WTC11 (cell line): ENCODE measurements at regions not wholly inside any gene's neighbourhood (a gene's known extent, or its start where the extent isn't known, plus 50 kb on each side); places are given as distances from the start of the nearest gene placed in this dataset.

Source experiments
- ATAC-seq: fragments of 200-7000 bp; cut with Tn5 transposase; 2 replicates; pipeline ENCODE4 v1.10.0; 2021; ENCODE audit warnings: mild to moderate bottlenecking, moderate library complexity
- CTCF ChIA-PET: fragments of 300-600 bp; sonication (Branson Sonifier 250); formaldehyde crosslinking; loops from one replicate; lab custom pipeline; 2021; ENCODE audit warnings: antibody characterized with exemption; lab: Charles Lee
- POLR2A ChIA-PET: fragments of 350-600 bp; sonication (Branson Sonifier 250); formaldehyde crosslinking; loops from one replicate; lab custom pipeline; 2021; ENCODE audit warnings: antibody characterized with exemption; lab: Charles Lee
- DNase-seq: peaks from one replicate; pipeline ENCODE4 v3.0.0; 2021; ENCODE audit warnings: low spot score
- H3K27ac Mint-ChIP-seq: 2 replicates; pipeline ENCODE4 v1.8.0; 2021; ENCODE audit warnings: mixed read lengths
- H3K27me3 Mint-ChIP-seq: 2 replicates; pipeline ENCODE4 v1.8.0; 2021; ENCODE audit warnings: low read depth, mild to moderate bottlenecking, moderate library complexity, mixed read lengths
- H3K36me3 Mint-ChIP-seq: 2 replicates; pipeline ENCODE4 v1.8.0; 2021; ENCODE audit warnings: mixed read lengths
- H3K4me1 Mint-ChIP-seq: 2 replicates; pipeline ENCODE4 v1.8.0; 2022; ENCODE audit warnings: mixed read lengths
- H3K4me3 Mint-ChIP-seq: 2 replicates; pipeline ENCODE4 v1.8.0; 2021; ENCODE audit warnings: mild to moderate bottlenecking, moderate library complexity, mixed read lengths
- H3K9me3 Mint-ChIP-seq: 2 replicates; pipeline ENCODE4 v1.8.0; 2021; ENCODE audit warnings: mixed read lengths
- CBFB ChIP-seq: sonication (generic); formaldehyde crosslinking; IDR thresholded peaks from 2 replicates; pipeline ENCODE4 v1.8.1; 2022; ENCODE audit warnings: mild to moderate bottlenecking, low read depth, missing genetic modification reagents
- CREB1 ChIP-seq: sonication (generic); formaldehyde crosslinking; IDR thresholded peaks from 2 replicates; pipeline ENCODE4 v1.8.0; 2023; ENCODE audit warnings: mild to moderate bottlenecking, missing genetic modification reagents
- CREM ChIP-seq: sonication (generic); formaldehyde crosslinking; IDR thresholded peaks from 2 replicates; pipeline ENCODE4 v1.8.1; 2022; ENCODE audit warnings: mild to moderate bottlenecking, missing genetic modification reagents, moderate library complexity
- ETV6 ChIP-seq: sonication (generic); formaldehyde crosslinking; IDR thresholded peaks from 2 replicates; pipeline ENCODE4 v1.8.1; 2022; ENCODE audit warnings: mild to moderate bottlenecking, missing genetic modification reagents
- GTF2I ChIP-seq: fragments of 250-450 bp; sonication (Bioruptor Pico); conservative IDR thresholded peaks from 2 replicates; pipeline ENCODE4 v1.4.0; 2021; ENCODE audit warnings: mild to moderate bottlenecking
- JAZF1 ChIP-seq: fragments of 250-450 bp; sonication (Bioruptor Pico); IDR thresholded peaks from 2 replicates; pipeline ENCODE4 v1.9.0; 2021; ENCODE audit warnings: moderate library complexity, mild to moderate bottlenecking, inconsistent platforms
- NFATC4 ChIP-seq: fragments of 250-450 bp; sonication (Bioruptor Pico); IDR thresholded peaks from 2 replicates; pipeline ENCODE4 v1.9.0; 2021; ENCODE audit warnings: mild to moderate bottlenecking
- NR2C2 ChIP-seq: sonication (generic); formaldehyde crosslinking; IDR thresholded peaks from 2 replicates; pipeline ENCODE4 v1.8.0; 2022; ENCODE audit warnings: mild to moderate bottlenecking, missing genetic modification reagents
- OVOL2 ChIP-seq: fragments of 250-450 bp; sonication (Bioruptor Pico); IDR thresholded peaks from 2 replicates; pipeline ENCODE4 v1.9.0; 2021; ENCODE audit warnings: mild to moderate bottlenecking, borderline replicate concordance
- RELA ChIP-seq: sonication (generic); formaldehyde crosslinking; IDR thresholded peaks from 2 replicates; pipeline ENCODE4 v1.8.1; 2022; ENCODE audit warnings: missing genetic modification reagents, mild to moderate bottlenecking, borderline replicate concordance
- RORB ChIP-seq: fragments of 250-450 bp; sonication (Bioruptor Pico); IDR thresholded peaks from 2 replicates; pipeline ENCODE4 v1.9.0; 2021; ENCODE audit warnings: mild to moderate bottlenecking
- STAT6 ChIP-seq: sonication (generic); formaldehyde crosslinking; conservative IDR thresholded peaks from 2 replicates; pipeline ENCODE4 v1.8.1; 2023; ENCODE audit warnings: mild to moderate bottlenecking, low read depth, missing genetic modification reagents, moderate library complexity
- TEAD4 ChIP-seq: sonication (generic); formaldehyde crosslinking; IDR thresholded peaks from 2 replicates; pipeline ENCODE4 v1.8.0; 2022; ENCODE audit warnings: mild to moderate bottlenecking, missing genetic modification reagents
- ZNF281 ChIP-seq: sonication (generic); formaldehyde crosslinking; IDR thresholded peaks from 2 replicates; pipeline ENCODE4 v1.8.0; 2023; ENCODE audit warnings: mild to moderate bottlenecking, missing genetic modification reagents
- TF ChIP-seq, protein P1 (sequence below): fragments of 250-450 bp; sonication (Bioruptor Pico); IDR thresholded peaks from 2 replicates; pipeline ENCODE4 v1.9.0; 2021; ENCODE audit warnings: mild to moderate bottlenecking
- TF ChIP-seq, protein P2 (sequence below): sonication (generic); formaldehyde crosslinking; IDR thresholded peaks from 2 replicates; pipeline ENCODE4 v1.8.1; 2022; ENCODE audit warnings: mild to moderate bottlenecking, moderate library complexity, missing genetic modification reagents
- TF ChIP-seq, protein P3 (sequence below): sonication (generic); formaldehyde crosslinking; IDR thresholded peaks from 2 replicates; pipeline ENCODE4 v1.8.0; 2022; ENCODE audit warnings: mild to moderate bottlenecking, missing genetic modification reagents

GRCh38 chr9:13809401-13809800 lies 504.5 kb downstream of the NFIB start:
- ChIA-PET POLR2A (no interaction called here), CTCF (no interaction called here)
- H3K27ac Mint-ChIP-seq = no peak overlapping the region
- no peak for DNase-seq
- peaks cover 4% of the 10 kb centered on the region for H3K9me3 Mint-ChIP-seq
- TF ChIP-seq NR2C2 (CRISPR knock-in tag) = no peak
- TF ChIP-seq STAT6 (CRISPR knock-in tag) = no peak
- no peak for TF ChIP-seq NFATC4 (CRISPR knock-in tag)
- TF ChIP-seq, protein P1, sequence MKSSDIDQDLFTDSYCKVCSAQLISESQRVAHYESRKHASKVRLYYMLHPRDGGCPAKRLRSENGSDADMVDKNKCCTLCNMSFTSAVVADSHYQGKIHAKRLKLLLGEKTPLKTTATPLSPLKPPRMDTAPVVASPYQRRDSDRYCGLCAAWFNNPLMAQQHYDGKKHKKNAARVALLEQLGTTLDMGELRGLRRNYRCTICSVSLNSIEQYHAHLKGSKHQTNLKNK (CRISPR knock-in tag) = no peak
- no peak for TF ChIP-seq JAZF1 (CRISPR knock-in tag)
- TF ChIP-seq RELA (CRISPR knock-in tag) = no peak
- TF ChIP-seq, protein P2, sequence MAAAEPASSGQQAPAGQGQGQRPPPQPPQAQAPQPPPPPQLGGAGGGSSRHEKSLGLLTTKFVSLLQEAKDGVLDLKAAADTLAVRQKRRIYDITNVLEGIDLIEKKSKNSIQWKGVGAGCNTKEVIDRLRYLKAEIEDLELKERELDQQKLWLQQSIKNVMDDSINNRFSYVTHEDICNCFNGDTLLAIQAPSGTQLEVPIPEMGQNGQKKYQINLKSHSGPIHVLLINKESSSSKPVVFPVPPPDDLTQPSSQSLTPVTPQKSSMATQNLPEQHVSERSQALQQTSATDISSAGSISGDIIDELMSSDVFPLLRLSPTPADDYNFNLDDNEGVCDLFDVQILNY (CRISPR knock-in tag) = no peak
- no peak for TF ChIP-seq CBFB
- no peak for TF ChIP-seq ETV6 (CRISPR knock-in tag)
- no peak overlapping the region for H3K4me3 Mint-ChIP-seq
- no peaks in the 10 kb centered on the region for H3K27me3 Mint-ChIP-seq
- H3K4me1 Mint-ChIP-seq = no peaks in the 10 kb centered on the region
- no peak for ATAC-seq
- no peaks in the 10 kb centered on the region for H3K36me3 Mint-ChIP-seq

- H3K36me3 Mint-ChIP-seq = no peaks in the 10 kb centered on the region
Observed at GRCh38 chr9:13807118-13807517, 506.8 kb downstream of the NFIB start.

GRCh38 chr9:13806714-13807113 lies 507.2 kb downstream of the NFIB start:
- no peaks in the 10 kb centered on the region for H3K36me3 Mint-ChIP-seq
- DNase-seq (no peak), ATAC-seq (no peak)
- no peaks in the 10 kb centered on the region for H3K4me1 Mint-ChIP-seq
- H3K4me3 Mint-ChIP-seq = no peak overlapping the region
- POLR2A ChIA-PET = no interaction called here
- H3K27ac Mint-ChIP-seq = no peak overlapping the region
- no peaks in the 10 kb centered on the region for H3K27me3 Mint-ChIP-seq
- TF ChIP-seq ETV6 (CRISPR knock-in tag) = no peak
- no peak for TF ChIP-seq RORB
- TF ChIP-seq CREB1 (CRISPR knock-in tag) = no peak
- TF ChIP-seq, protein P3, sequence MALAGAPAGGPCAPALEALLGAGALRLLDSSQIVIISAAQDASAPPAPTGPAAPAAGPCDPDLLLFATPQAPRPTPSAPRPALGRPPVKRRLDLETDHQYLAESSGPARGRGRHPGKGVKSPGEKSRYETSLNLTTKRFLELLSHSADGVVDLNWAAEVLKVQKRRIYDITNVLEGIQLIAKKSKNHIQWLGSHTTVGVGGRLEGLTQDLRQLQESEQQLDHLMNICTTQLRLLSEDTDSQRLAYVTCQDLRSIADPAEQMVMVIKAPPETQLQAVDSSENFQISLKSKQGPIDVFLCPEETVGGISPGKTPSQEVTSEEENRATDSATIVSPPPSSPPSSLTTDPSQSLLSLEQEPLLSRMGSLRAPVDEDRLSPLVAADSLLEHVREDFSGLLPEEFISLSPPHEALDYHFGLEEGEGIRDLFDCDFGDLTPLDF (CRISPR knock-in tag) = no peak
- TF ChIP-seq, protein P2 (CRISPR knock-in tag) = no peak
- no peak for TF ChIP-seq TEAD4 (CRISPR knock-in tag)
- no peak for TF ChIP-seq ZNF281
- no peaks in the 10 kb centered on the region for H3K9me3 Mint-ChIP-seq
- CTCF ChIA-PET = no interaction called here

More at GRCh38 chr9:13807118-13807517, 506.8 kb downstream of the NFIB start:
- Mint-ChIP-seq H3K4me1 (no peaks in the 10 kb centered on the region), H3K27ac (no peak overlapping the region), H3K9me3 (no peaks in the 10 kb centered on the region), H3K27me3 (no peaks in the 10 kb centered on the region), H3K4me3 (no peak overlapping the region)
- CTCF ChIA-PET = no interaction called here
- TF ChIP-seq GTF2I (CRISPR knock-in tag) (no peak), NR2C2 (CRISPR knock-in tag) (no peak), CREM (CRISPR knock-in tag) (no peak), ETV6 (CRISPR knock-in tag) (no peak), OVOL2 (CRISPR knock-in tag) (no peak)
- ATAC-seq (no peak), DNase-seq (no peak)
- POLR2A ChIA-PET = no interaction called here
